Astrocyte of the cerebellum (primary cell): ENCODE measurements at regions not wholly inside any gene's neighbourhood (a gene's known extent, or its start where the extent isn't known, plus 50 kb on each side); places are given as distances from the start of the nearest gene placed in this dataset.

Experiments used
- DNase-seq: peaks from one replicate; pipeline ENCODE4 v3.0.0-alpha.2; 2011; ENCODE audit warnings: low read depth
- H3K4me3 ChIP-seq: 2 replicates; pipeline ENCODE4 v1.5.1; 2011; ENCODE audit warnings: mild to moderate bottlenecking, low read depth, low read length, moderate library complexity
- in situ Hi-C: cut with HindIII; loops from 2 replicates; pipeline ENCODE4 v1.10.0; 2017; ENCODE audit warnings: low sequenced_read_pairs
- TF ChIP-seq, protein P1 (sequence below): IDR thresholded peaks from 2 replicates; pipeline ENCODE4 v1.5.1; 2012; ENCODE audit warnings: low read length, low read depth, moderate library complexity, mild to moderate bottlenecking; ENCODE audit errors: missing control alignments

DNA sequence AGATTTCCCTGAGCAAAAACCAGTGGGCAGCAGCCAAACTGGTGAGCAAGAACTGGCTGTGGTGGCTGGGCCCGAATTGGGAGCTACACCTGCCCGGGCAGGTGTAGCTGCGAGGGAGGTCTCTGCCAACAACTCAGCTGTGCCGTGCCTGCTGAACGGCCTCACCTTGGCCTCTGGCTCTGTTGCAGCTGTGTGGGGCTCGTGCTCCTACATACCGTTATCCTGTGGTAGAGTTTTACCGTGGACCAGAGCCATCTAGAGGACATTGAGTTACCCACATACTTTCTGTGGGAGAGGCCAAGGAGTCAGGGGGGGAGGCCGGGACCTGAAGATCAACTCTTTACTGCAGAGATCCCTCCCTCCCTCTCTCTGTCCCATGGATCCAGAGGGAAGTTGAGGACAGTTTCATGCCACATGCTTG is 113.2 kb downstream of the TM9SF2 start:
- in situ Hi-C loops: no loop called here
- DNase-seq: no peak

More for the DNA sequence above, 113.2 kb downstream of the TM9SF2 start:
- TF ChIP-seq, protein P1, sequence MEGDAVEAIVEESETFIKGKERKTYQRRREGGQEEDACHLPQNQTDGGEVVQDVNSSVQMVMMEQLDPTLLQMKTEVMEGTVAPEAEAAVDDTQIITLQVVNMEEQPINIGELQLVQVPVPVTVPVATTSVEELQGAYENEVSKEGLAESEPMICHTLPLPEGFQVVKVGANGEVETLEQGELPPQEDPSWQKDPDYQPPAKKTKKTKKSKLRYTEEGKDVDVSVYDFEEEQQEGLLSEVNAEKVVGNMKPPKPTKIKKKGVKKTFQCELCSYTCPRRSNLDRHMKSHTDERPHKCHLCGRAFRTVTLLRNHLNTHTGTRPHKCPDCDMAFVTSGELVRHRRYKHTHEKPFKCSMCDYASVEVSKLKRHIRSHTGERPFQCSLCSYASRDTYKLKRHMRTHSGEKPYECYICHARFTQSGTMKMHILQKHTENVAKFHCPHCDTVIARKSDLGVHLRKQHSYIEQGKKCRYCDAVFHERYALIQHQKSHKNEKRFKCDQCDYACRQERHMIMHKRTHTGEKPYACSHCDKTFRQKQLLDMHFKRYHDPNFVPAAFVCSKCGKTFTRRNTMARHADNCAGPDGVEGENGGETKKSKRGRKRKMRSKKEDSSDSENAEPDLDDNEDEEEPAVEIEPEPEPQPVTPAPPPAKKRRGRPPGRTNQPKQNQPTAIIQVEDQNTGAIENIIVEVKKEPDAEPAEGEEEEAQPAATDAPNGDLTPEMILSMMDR: peak; percentile 21
- no peak overlapping the region for H3K4me3 ChIP-seq
